ENCODE measurements at regions not wholly inside any gene's neighbourhood (a gene's known extent, or its start where the extent isn't known, plus 50 kb on each side); places are given as distances from the start of the nearest gene placed in this dataset.
"Not testable (repeated sequence)": the region's sequence is repeated elsewhere in the genome, so short reads cannot be mapped to it uniquely, and the experiment has no call there.

DNA sequence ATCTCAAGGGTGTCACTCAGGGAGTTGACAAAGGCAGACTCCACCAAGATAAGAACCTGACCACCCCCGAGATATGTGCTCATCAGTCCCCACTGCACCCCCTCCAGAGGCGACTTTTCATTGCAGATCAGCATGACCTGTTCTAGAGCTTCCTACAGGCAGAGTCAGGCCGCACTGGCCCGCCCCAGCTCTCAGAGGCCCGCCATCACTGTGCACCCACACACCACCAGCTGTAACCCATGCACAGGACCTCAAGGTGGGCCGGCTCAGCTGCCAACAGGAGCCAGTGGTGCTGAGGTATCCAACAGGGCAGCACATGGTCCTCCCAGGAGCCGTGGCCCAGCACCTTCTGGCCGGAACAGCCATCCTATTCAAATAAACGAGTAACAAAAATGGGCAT lies 253.6 kb upstream of the ANKRD20A1 start:
- TF ChIP-seq, protein P1, sequence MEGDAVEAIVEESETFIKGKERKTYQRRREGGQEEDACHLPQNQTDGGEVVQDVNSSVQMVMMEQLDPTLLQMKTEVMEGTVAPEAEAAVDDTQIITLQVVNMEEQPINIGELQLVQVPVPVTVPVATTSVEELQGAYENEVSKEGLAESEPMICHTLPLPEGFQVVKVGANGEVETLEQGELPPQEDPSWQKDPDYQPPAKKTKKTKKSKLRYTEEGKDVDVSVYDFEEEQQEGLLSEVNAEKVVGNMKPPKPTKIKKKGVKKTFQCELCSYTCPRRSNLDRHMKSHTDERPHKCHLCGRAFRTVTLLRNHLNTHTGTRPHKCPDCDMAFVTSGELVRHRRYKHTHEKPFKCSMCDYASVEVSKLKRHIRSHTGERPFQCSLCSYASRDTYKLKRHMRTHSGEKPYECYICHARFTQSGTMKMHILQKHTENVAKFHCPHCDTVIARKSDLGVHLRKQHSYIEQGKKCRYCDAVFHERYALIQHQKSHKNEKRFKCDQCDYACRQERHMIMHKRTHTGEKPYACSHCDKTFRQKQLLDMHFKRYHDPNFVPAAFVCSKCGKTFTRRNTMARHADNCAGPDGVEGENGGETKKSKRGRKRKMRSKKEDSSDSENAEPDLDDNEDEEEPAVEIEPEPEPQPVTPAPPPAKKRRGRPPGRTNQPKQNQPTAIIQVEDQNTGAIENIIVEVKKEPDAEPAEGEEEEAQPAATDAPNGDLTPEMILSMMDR (conservative IDR thresholded peaks at IDR 0.05) = not testable (repeated sequence)
- TF ChIP-seq EZH2 (IDR thresholded peaks at IDR 0.05; ENCODE audit: low read depth) = not testable (repeated sequence)
